GM23338 (cell line): ENCODE measurements at regions not wholly inside any gene's neighbourhood (a gene's known extent, or its start where the extent isn't known, plus 50 kb on each side); places are given as distances from the start of the nearest gene placed in this dataset.

Experiments used
- ATAC-seq: fragments of 200-7000 bp; cut with Tn5 transposase; 3 replicates; pipeline ENCODE4 v1.9.1; 2020
- DNase-seq: peaks from one replicate; pipeline ENCODE4 v3.0.0-alpha.2; 2015; ENCODE audit warnings: low spot score
- H2AFZ ChIP-seq: fragments of 200-600 bp; sonication (generic); 2 replicates; pipeline ENCODE4 v1.8.0; 2016; ENCODE audit warnings: antibody characterized with exemption, mild to moderate bottlenecking, moderate library complexity
- H3F3A ChIP-seq: fragments of 200-600 bp; sonication (generic); replicated peaks from 2 replicates; pipeline ENCODE4 v1.8.0; 2017; ENCODE audit warnings: antibody characterized with exemption, mixed run types, low read depth
- H3K27ac ChIP-seq: fragments of 200-600 bp; sonication (generic); 2 replicates; pipeline ENCODE4 v1.6.1; 2016; ENCODE audit warnings: low read depth
- H3K27me3 ChIP-seq: fragments of 200-600 bp; sonication (generic); 2 replicates; pipeline ENCODE4 v1.8.0; 2016; ENCODE audit warnings: mild to moderate bottlenecking, mixed run types, moderate library complexity; ENCODE audit not compliant: insufficient read depth
- H3K36me3 ChIP-seq: fragments of 200-600 bp; sonication (generic); 2 replicates; pipeline ENCODE4 v1.8.0; 2016; ENCODE audit warnings: mild to moderate bottlenecking; ENCODE audit not compliant: insufficient read depth
- H3K4me1 ChIP-seq: fragments of 200-600 bp; sonication (generic); 2 replicates; pipeline ENCODE4 v1.8.0; 2016; ENCODE audit warnings: mild to moderate bottlenecking, moderate library complexity; ENCODE audit not compliant: insufficient read depth
- H3K4me2 ChIP-seq: fragments of 200-600 bp; sonication (generic); 2 replicates; pipeline ENCODE4 v1.7.1; 2017; ENCODE audit warnings: mixed run types
- H3K4me3 ChIP-seq: fragments of 200-600 bp; sonication (generic); 2 replicates; pipeline ENCODE4 v1.6.1; 2016; ENCODE audit warnings: mixed run types
- H3K79me2 ChIP-seq: fragments of 200-600 bp; sonication (generic); replicated peaks from 2 replicates; pipeline ENCODE4 v1.8.0; 2017; ENCODE audit warnings: mild to moderate bottlenecking; ENCODE audit not compliant: insufficient read depth
- H3K9me2 ChIP-seq: fragments of 200-600 bp; sonication (generic); 2 replicates; pipeline ENCODE4 v1.8.0; 2017; ENCODE audit not compliant: insufficient read depth
- H4K20me1 ChIP-seq: fragments of 200-600 bp; sonication (generic); replicated peaks from 2 replicates; pipeline ENCODE4 v1.8.0; 2017; ENCODE audit warnings: mild to moderate bottlenecking; ENCODE audit not compliant: insufficient read depth
- H3K27ac Mint-ChIP-seq: 2 replicates; pipeline ENCODE4 v1.8.0; 2020; ENCODE audit warnings: inconsistent platforms, mild to moderate bottlenecking, moderate library complexity, mixed read lengths
- H3K27me3 Mint-ChIP-seq: 3 replicates; pipeline ENCODE4 v1.8.0; 2022; ENCODE audit warnings: low read depth, mild to moderate bottlenecking, moderate library complexity, mixed read lengths, inconsistent platforms; ENCODE audit not compliant: insufficient read depth, poor library complexity
- H3K36me3 Mint-ChIP-seq: 3 replicates; pipeline ENCODE4 v1.8.0; 2021; ENCODE audit warnings: low read depth, mild to moderate bottlenecking, inconsistent platforms, moderate library complexity, mixed read lengths
- H3K4me1 Mint-ChIP-seq: 3 replicates; pipeline ENCODE4 v1.8.0; 2020; ENCODE audit warnings: mild to moderate bottlenecking, inconsistent platforms, mixed read lengths
- H3K4me3 Mint-ChIP-seq: 3 replicates; pipeline ENCODE4 v1.8.0; 2021; ENCODE audit warnings: moderate library complexity, mild to moderate bottlenecking, inconsistent platforms, mixed read lengths
- H3K9me3 Mint-ChIP-seq: 3 replicates; pipeline ENCODE4 v1.8.0; 2020; ENCODE audit warnings: moderate library complexity, mild to moderate bottlenecking, inconsistent platforms, mixed read lengths
- CREB1 ChIP-seq: fragments of 250-450 bp; sonication (Bioruptor Pico); IDR thresholded peaks from 2 replicates; pipeline ENCODE4 v1.5.0; 2020; ENCODE audit warnings: low read depth, mild to moderate bottlenecking, moderate library complexity
- EZH2 ChIP-seq: fragments of 200-600 bp; sonication (generic); IDR thresholded peaks from one replicate; pipeline ENCODE4 v1.8.0; 2017; ENCODE audit warnings: antibody characterized with exemption, mild to moderate bottlenecking, low read depth; ENCODE audit not compliant: unreplicated experiment
- EZH2phosphoT487 ChIP-seq: fragments of 200-600 bp; sonication (generic); IDR thresholded peaks from one replicate; pipeline ENCODE4 v1.8.1; 2018; ENCODE audit warnings: antibody characterized with exemption; ENCODE audit not compliant: unreplicated experiment
- JUNB ChIP-seq: IDR thresholded peaks from one replicate; pipeline ENCODE4 v1.6.1; 2016; ENCODE audit warnings: antibody characterized with exemption; ENCODE audit not compliant: unreplicated experiment
- NANOG ChIP-seq: IDR thresholded peaks from 2 replicates; pipeline ENCODE4 v1.6.1; 2016; ENCODE audit warnings: antibody characterized with exemption, borderline replicate concordance
- POLR2AphosphoS5 ChIP-seq: IDR thresholded peaks from 2 replicates; pipeline ENCODE4 v1.6.1; 2016; ENCODE audit warnings: antibody characterized with exemption, low read depth
- STAT1 ChIP-seq: IDR thresholded peaks from one replicate; pipeline ENCODE4 v1.6.1; 2016; ENCODE audit warnings: antibody characterized with exemption; ENCODE audit not compliant: unreplicated experiment
- ZNF114 ChIP-seq: fragments of 250-450 bp; sonication (Bioruptor Pico); IDR thresholded peaks from 2 replicates; pipeline ENCODE4 v1.5.0; 2020; ENCODE audit warnings: mild to moderate bottlenecking, moderate library complexity
- ZNF331 ChIP-seq: fragments of 250-450 bp; sonication (Bioruptor Pico); IDR thresholded peaks from 2 replicates; pipeline ENCODE4 v1.5.0; 2020; ENCODE audit warnings: low read depth, mild to moderate bottlenecking, moderate library complexity
- TF ChIP-seq, protein P1 (sequence below), 2 experiments: fragments of 200-600 bp in 1 of 2; sonication (generic) in 1 of 2; conservative IDR thresholded peaks; 2 replicates each; pipeline versions ENCODE4 v1.5.1 to v1.6.1; 2016 to 2017; ENCODE audit warnings: antibody characterized with exemption in 2 of 2, low read depth in 2 of 2, mild to moderate bottlenecking in 2 of 2, moderate library complexity in 1 of 2
- TF ChIP-seq, protein P2 (sequence below): fragments of 250-450 bp; sonication (Bioruptor Pico); IDR thresholded peaks from 2 replicates; pipeline ENCODE4 v1.5.0; 2020; ENCODE audit warnings: mild to moderate bottlenecking, moderate library complexity
- TF ChIP-seq, protein P3 (sequence below): IDR thresholded peaks from one replicate; pipeline ENCODE4 v1.6.1; 2018; ENCODE audit warnings: antibody characterized with exemption; ENCODE audit not compliant: unreplicated experiment
- TF ChIP-seq, protein P4 (sequence below): IDR thresholded peaks from 2 replicates; pipeline ENCODE4 v1.6.1; 2016; ENCODE audit warnings: antibody characterized with exemption

DNA sequence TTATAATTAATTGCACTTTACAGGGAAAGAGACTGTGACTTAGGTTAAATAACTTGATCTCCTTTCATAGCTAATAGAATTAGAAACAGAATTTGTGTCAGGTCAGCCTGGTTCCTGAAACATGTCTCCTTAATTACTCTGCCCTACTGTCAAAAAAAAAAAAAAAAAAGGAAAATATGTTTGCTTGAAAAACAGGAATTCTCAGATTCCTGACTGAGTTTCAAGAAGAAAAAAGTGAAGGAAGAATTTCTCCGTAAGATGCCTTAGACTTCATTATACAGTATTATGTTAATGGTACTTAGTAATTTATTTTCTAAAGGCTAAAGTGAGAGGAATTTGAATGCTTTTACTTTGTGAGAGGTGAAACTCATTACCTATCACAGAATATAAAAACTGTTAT, 118.4 kb upstream of the REG3G start:
- H3K36me3 Mint-ChIP-seq = no peaks in the 10 kb centered on the region
- H3K27me3 ChIP-seq = no peaks in the 10 kb centered on the region
- no peaks in the 10 kb centered on the region for H3K36me3 ChIP-seq
- no peaks in the 10 kb centered on the region; the same call in 1 of the 2 replicates for H3K9me2 ChIP-seq
- no peak overlapping the region for H3K27ac ChIP-seq
- no peak overlapping the region for H2AFZ ChIP-seq
- no peaks in the 10 kb centered on the region for H3K79me2 ChIP-seq
- H3K27ac Mint-ChIP-seq = no peak overlapping the region
- TF ChIP-seq, protein P1, sequence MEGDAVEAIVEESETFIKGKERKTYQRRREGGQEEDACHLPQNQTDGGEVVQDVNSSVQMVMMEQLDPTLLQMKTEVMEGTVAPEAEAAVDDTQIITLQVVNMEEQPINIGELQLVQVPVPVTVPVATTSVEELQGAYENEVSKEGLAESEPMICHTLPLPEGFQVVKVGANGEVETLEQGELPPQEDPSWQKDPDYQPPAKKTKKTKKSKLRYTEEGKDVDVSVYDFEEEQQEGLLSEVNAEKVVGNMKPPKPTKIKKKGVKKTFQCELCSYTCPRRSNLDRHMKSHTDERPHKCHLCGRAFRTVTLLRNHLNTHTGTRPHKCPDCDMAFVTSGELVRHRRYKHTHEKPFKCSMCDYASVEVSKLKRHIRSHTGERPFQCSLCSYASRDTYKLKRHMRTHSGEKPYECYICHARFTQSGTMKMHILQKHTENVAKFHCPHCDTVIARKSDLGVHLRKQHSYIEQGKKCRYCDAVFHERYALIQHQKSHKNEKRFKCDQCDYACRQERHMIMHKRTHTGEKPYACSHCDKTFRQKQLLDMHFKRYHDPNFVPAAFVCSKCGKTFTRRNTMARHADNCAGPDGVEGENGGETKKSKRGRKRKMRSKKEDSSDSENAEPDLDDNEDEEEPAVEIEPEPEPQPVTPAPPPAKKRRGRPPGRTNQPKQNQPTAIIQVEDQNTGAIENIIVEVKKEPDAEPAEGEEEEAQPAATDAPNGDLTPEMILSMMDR (conservative IDR thresholded peaks at IDR 0.05; ENCODE audit: low read depth in 2 of 2) = no peak
- TF ChIP-seq CREB1 (CRISPR knock-in tag) (no peak), POLR2AphosphoS5 (no peak), EZH2 (no peak), ZNF331 (no peak), ZNF114 (CRISPR knock-in tag) (no peak), EZH2phosphoT487 (no peak), JUNB (no peak), NANOG (no peak), STAT1 (no peak)
- TF ChIP-seq, protein P2, sequence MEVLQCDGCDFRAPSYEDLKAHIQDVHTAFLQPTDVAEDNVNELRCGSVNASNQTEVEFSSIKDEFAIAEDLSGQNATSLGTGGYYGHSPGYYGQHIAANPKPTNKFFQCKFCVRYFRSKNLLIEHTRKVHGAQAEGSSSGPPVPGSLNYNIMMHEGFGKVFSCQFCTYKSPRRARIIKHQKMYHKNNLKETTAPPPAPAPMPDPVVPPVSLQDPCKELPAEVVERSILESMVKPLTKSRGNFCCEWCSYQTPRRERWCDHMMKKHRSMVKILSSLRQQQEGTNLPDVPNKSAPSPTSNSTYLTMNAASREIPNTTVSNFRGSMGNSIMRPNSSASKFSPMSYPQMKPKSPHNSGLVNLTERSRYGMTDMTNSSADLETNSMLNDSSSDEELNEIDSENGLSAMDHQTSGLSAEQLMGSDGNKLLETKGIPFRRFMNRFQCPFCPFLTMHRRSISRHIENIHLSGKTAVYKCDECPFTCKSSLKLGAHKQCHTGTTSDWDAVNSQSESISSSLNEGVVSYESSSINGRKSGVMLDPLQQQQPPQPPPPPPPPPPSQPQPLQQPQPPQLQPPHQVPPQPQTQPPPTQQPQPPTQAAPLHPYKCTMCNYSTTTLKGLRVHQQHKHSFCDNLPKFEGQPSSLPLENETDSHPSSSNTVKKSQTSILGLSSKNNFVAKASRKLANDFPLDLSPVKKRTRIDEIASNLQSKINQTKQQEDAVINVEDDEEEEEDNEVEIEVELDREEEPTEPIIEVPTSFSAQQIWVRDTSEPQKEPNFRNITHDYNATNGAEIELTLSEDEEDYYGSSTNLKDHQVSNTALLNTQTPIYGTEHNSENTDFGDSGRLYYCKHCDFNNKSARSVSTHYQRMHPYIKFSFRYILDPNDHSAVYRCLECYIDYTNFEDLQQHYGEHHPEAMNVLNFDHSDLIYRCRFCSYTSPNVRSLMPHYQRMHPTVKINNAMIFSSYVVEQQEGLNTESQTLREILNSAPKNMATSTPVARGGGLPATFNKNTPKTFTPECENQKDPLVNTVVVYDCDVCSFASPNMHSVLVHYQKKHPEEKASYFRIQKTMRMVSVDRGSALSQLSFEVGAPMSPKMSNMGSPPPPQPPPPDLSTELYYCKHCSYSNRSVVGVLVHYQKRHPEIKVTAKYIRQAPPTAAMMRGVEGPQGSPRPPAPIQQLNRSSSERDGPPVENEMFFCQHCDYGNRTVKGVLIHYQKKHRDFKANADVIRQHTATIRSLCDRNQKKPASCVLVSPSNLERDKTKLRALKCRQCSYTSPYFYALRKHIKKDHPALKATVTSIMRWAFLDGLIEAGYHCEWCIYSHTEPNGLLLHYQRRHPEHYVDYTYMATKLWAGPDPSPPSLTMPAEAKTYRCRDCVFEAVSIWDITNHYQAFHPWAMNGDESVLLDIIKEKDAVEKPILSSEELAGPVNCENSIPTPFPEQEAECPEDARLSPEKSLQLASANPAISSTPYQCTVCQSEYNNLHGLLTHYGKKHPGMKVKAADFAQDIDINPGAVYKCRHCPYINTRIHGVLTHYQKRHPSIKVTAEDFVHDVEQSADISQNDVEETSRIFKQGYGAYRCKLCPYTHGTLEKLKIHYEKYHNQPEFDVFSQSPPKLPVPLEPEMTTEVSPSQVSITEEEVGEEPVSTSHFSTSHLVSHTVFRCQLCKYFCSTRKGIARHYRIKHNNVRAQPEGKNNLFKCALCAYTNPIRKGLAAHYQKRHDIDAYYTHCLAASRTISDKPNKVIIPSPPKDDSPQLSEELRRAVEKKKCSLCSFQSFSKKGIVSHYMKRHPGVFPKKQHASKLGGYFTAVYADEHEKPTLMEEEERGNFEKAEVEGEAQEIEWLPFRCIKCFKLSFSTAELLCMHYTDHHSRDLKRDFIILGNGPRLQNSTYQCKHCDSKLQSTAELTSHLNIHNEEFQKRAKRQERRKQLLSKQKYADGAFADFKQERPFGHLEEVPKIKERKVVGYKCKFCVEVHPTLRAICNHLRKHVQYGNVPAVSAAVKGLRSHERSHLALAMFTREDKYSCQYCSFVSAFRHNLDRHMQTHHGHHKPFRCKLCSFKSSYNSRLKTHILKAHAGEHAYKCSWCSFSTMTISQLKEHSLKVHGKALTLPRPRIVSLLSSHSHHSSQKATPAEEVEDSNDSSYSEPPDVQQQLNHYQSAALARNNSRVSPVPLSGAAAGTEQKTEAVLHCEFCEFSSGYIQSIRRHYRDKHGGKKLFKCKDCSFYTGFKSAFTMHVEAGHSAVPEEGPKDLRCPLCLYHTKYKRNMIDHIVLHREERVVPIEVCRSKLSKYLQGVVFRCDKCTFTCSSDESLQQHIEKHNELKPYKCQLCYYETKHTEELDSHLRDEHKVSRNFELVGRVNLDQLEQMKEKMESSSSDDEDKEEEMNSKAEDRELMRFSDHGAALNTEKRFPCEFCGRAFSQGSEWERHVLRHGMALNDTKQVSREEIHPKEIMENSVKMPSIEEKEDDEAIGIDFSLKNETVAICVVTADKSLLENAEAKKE (CRISPR knock-in tag) = no peak
- TF ChIP-seq, protein P3, sequence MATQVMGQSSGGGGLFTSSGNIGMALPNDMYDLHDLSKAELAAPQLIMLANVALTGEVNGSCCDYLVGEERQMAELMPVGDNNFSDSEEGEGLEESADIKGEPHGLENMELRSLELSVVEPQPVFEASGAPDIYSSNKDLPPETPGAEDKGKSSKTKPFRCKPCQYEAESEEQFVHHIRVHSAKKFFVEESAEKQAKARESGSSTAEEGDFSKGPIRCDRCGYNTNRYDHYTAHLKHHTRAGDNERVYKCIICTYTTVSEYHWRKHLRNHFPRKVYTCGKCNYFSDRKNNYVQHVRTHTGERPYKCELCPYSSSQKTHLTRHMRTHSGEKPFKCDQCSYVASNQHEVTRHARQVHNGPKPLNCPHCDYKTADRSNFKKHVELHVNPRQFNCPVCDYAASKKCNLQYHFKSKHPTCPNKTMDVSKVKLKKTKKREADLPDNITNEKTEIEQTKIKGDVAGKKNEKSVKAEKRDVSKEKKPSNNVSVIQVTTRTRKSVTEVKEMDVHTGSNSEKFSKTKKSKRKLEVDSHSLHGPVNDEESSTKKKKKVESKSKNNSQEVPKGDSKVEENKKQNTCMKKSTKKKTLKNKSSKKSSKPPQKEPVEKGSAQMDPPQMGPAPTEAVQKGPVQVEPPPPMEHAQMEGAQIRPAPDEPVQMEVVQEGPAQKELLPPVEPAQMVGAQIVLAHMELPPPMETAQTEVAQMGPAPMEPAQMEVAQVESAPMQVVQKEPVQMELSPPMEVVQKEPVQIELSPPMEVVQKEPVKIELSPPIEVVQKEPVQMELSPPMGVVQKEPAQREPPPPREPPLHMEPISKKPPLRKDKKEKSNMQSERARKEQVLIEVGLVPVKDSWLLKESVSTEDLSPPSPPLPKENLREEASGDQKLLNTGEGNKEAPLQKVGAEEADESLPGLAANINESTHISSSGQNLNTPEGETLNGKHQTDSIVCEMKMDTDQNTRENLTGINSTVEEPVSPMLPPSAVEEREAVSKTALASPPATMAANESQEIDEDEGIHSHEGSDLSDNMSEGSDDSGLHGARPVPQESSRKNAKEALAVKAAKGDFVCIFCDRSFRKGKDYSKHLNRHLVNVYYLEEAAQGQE = no peak
- TF ChIP-seq, protein P4, sequence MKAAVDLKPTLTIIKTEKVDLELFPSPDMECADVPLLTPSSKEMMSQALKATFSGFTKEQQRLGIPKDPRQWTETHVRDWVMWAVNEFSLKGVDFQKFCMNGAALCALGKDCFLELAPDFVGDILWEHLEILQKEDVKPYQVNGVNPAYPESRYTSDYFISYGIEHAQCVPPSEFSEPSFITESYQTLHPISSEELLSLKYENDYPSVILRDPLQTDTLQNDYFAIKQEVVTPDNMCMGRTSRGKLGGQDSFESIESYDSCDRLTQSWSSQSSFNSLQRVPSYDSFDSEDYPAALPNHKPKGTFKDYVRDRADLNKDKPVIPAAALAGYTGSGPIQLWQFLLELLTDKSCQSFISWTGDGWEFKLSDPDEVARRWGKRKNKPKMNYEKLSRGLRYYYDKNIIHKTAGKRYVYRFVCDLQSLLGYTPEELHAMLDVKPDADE = no peak
- H3K4me1 ChIP-seq = peaks cover 2% of the 10 kb centered on the region; the same call in 1 of the 2 replicates
- H3F3A ChIP-seq = no peaks in the 10 kb centered on the region
- H3K9me3 Mint-ChIP-seq = no peaks in the 10 kb centered on the region; the same call in 2 of the 3 replicates
- H4K20me1 ChIP-seq = no peaks in the 10 kb centered on the region
- H3K4me2 ChIP-seq = no peak overlapping the region
- H3K27me3 Mint-ChIP-seq = no peaks in the 10 kb centered on the region
- H3K4me3 ChIP-seq = no peak overlapping the region
- DNase-seq (no peak), ATAC-seq (no peak)
- peaks cover 20% of the 10 kb centered on the region for H3K4me1 Mint-ChIP-seq
- no peak overlapping the region for H3K4me3 Mint-ChIP-seq
